ENCODE measurements at regions not wholly inside any gene's neighbourhood (a gene's known extent, or its start where the extent isn't known, plus 50 kb on each side); places are given as distances from the start of the nearest gene placed in this dataset.

DNA sequence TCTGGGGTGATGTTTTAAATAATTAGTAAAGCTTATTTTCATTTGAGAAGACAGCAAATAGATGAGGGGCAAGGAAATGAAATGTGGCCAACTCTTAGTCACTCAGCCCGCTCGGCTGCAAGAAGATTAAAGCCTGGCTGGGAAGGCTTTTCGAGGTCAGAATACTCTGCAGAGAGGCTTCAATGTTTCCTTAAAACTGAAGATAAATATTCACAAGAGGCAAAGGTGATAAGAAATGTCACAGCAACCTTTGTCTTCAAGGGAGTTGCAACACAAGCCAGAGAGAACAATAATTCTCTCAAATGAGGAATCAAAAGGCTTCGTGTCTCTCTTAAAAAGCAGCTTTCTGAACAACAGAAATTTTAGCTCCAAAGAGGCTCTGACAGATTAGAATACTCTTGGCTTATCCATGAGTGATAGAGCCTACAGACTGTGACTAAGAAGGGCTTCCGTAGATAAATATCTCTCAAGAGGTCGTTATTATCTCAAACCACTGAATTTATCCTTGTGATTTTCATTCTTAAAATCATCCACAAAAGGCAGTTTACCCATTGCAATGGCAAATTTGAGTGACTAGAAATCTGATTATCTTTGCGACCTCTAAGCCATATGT is 92.5 kb downstream of the KLF6 start:
- TF ChIP-seq CTCF (conservative IDR thresholded peaks at IDR 0.05 in 1 of 2, IDR thresholded peaks at IDR 0.05 in 1 of 2; ENCODE audit: low read depth in 1 of 2, low read length in 2 of 2) (no peak), EZH2 (IDR thresholded peaks at IDR 0.05; ENCODE audit: low read length, missing control alignments) (no peak)
